ENCODE measurements at regions not wholly inside any gene's neighbourhood (a gene's known extent, or its start where the extent isn't known, plus 50 kb on each side); places are given as distances from the start of the nearest gene placed in this dataset.
"Not testable (repeated sequence)": the region's sequence is repeated elsewhere in the genome, so short reads cannot be mapped to it uniquely, and the experiment has no call there.

GRCh38 chr18:73120626-73121025 lies 252.8 kb upstream of the NETO1 start:
- TF ChIP-seq POLR2AphosphoS5 (IDR thresholded peaks at IDR 0.05; ENCODE audit: insufficient read depth in 1 of 2, low read depth in 1 of 2) (no peak), CTCF (IDR thresholded peaks at IDR 0.05) (no peak), POLR2A (IDR thresholded peaks at IDR 0.05) (no peak)
- no peaks in the 10 kb centered on the region for H3K4me1 ChIP-seq
- DNase-seq (ENCODE audit: extremely low spot score in 2 of 2) = no peak
- H3K9me3 ChIP-seq = no peaks in the 10 kb centered on the region
- intact Hi-C loops (cut with DNase I) = no loop called here
- H3K4me3 ChIP-seq = no peak overlapping the region
- H3K27me3 ChIP-seq = no peaks in the 10 kb centered on the region
- H3K27ac ChIP-seq = no peak overlapping the region
- no peaks in the 10 kb centered on the region for H3K36me3 ChIP-seq

- Histone ChIP-seq H3K9me3 (no peaks in the 10 kb centered on the region), H3K27ac (no peak overlapping the region), H3K27me3 (no peaks in the 10 kb centered on the region), H3K4me3 (no peak overlapping the region), H3K4me1 (no peaks in the 10 kb centered on the region), H3K36me3 (no peaks in the 10 kb centered on the region)
- DNase-seq (ENCODE audit: extremely low spot score in 2 of 2) = no peak
- no peak for TF ChIP-seq POLR2A (IDR thresholded peaks at IDR 0.05)
- no peak for TF ChIP-seq CTCF (IDR thresholded peaks at IDR 0.05)
- no peak for TF ChIP-seq POLR2AphosphoS5 (IDR thresholded peaks at IDR 0.05; ENCODE audit: insufficient read depth in 1 of 2, low read depth in 1 of 2)
- intact Hi-C loops (cut with DNase I) = no loop called here
These were observed 251.8 kb upstream of the NETO1 start for GRCh38 chr18:73119574-73119973.

- TF ChIP-seq POLR2AphosphoS5 (IDR thresholded peaks at IDR 0.05; ENCODE audit: insufficient read depth in 1 of 2, low read depth in 1 of 2) (no peak), POLR2A (IDR thresholded peaks at IDR 0.05) (no peak), CTCF (IDR thresholded peaks at IDR 0.05) (no peak)
- intact Hi-C loops (cut with DNase I) = no loop called here
These were observed 250.5 kb upstream of the NETO1 start for GRCh38 chr18:73118121-73118816.

GRCh38 chr18:73110307-73110706 lies 242.5 kb upstream of the NETO1 start:
- no peak for DNase-seq (ENCODE audit: extremely low spot score in 2 of 2)
- intact Hi-C loops (cut with DNase I) = no loop called here
- no peak for TF ChIP-seq POLR2A (IDR thresholded peaks at IDR 0.05)
- TF ChIP-seq CTCF (IDR thresholded peaks at IDR 0.05) = no peak
- TF ChIP-seq POLR2AphosphoS5 (IDR thresholded peaks at IDR 0.05; ENCODE audit: insufficient read depth in 1 of 2, low read depth in 1 of 2) = no peak
- Histone ChIP-seq H3K27ac (no peak overlapping the region), H3K4me3 (no peak overlapping the region), H3K27me3 (no peaks in the 10 kb centered on the region), H3K36me3 (no peaks in the 10 kb centered on the region), H3K9me3 (no peaks in the 10 kb centered on the region), H3K4me1 (no peaks in the 10 kb centered on the region)

More at GRCh38 chr18:73118121-73118816, 250.5 kb upstream of the NETO1 start:
- Histone ChIP-seq H3K36me3 (no peaks in the 10 kb centered on the region), H3K27ac (no peak overlapping the region), H3K27me3 (no peaks in the 10 kb centered on the region), H3K4me1 (no peaks in the 10 kb centered on the region), H3K9me3 (no peaks in the 10 kb centered on the region), H3K4me3 (no peak overlapping the region)
- DNase-seq (ENCODE audit: extremely low spot score in 2 of 2) = no peak

- Histone ChIP-seq H3K36me3 (no peaks in the 10 kb centered on the region), H3K27ac (no peak overlapping the region), H3K27me3 (no peaks in the 10 kb centered on the region), H3K4me3 (no peak overlapping the region), H3K4me1 (no peaks in the 10 kb centered on the region), H3K9me3 (no peaks in the 10 kb centered on the region)
- DNase-seq (ENCODE audit: extremely low spot score in 2 of 2) = no peak
- TF ChIP-seq CTCF (IDR thresholded peaks at IDR 0.05) = no peak
- no peak for TF ChIP-seq POLR2A (IDR thresholded peaks at IDR 0.05)
- no peak for TF ChIP-seq POLR2AphosphoS5 (IDR thresholded peaks at IDR 0.05; ENCODE audit: insufficient read depth in 1 of 2, low read depth in 1 of 2)
- intact Hi-C loops (cut with DNase I) = no loop called here
These were observed 234.2 kb upstream of the NETO1 start for GRCh38 chr18:73101977-73102376.

- H3K9me3 ChIP-seq; H3K4me3 ChIP-seq; DNase-seq (ENCODE audit: extremely low spot score in 2 of 2); H3K36me3 ChIP-seq; H3K27me3 ChIP-seq; H3K4me1 ChIP-seq; H3K27ac ChIP-seq; intact Hi-C loops (cut with DNase I): not testable (repeated sequence)
These were observed 233.7 kb upstream of the NETO1 start for GRCh38 chr18:73101491-73101890.

Data from vagina (tissue), 2 donors.